ENCODE measurements at regions not wholly inside any gene's neighbourhood (a gene's known extent, or its start where the extent isn't known, plus 50 kb on each side); places are given as distances from the start of the nearest gene placed in this dataset.
"Not testable (repeated sequence)": the region's sequence is repeated elsewhere in the genome, so short reads cannot be mapped to it uniquely, and the experiment has no call there.

GRCh38 chr14:106369456-106369855 lies 843.1 kb downstream of the TMEM121 start:
- H4K91ac ChIP-seq (replicated peaks; ENCODE audit: insufficient read length, low read length); H4K8ac ChIP-seq (ENCODE audit: extremely low read depth, insufficient read depth, low read length); H3K4ac ChIP-seq (replicated peaks; ENCODE audit: insufficient read length, low read depth, low read length); H3K4me2 ChIP-seq (ENCODE audit: insufficient read depth in 1 of 2, low read depth in 2 of 2, low read length in 2 of 2); H3K18ac ChIP-seq (ENCODE audit: extremely low read depth, low read length); H3K79me2 ChIP-seq (ENCODE audit: control insufficient read depth in 1 of 2, insufficient read depth in 2 of 2, low read length in 2 of 2); POLR2A ChIA-PET (ENCODE audit: partially characterized antibody); H3K56ac ChIP-seq (replicated peaks; ENCODE audit: insufficient read length, low read depth, low read length); H4K20me1 ChIP-seq (replicated peaks in 1 of 2; ENCODE audit: control insufficient read depth in 1 of 2, insufficient read depth in 2 of 2, low read length in 2 of 2); H2BK5ac ChIP-seq (ENCODE audit: low read depth, low read length); H2BK12ac ChIP-seq (ENCODE audit: low read depth, low read length); H3K36me3 ChIP-seq (ENCODE audit: control insufficient read depth in 2 of 4, insufficient read depth in 4 of 4, low read length in 3 of 4); H2AK5ac ChIP-seq (ENCODE audit: low read depth, low read length); H3K4me3 ChIP-seq (ENCODE audit: extremely low read depth in 1 of 4, insufficient read depth in 2 of 4, low read depth in 3 of 4, low read length in 4 of 4); H4K5ac ChIP-seq (ENCODE audit: insufficient read length, low read depth, low read length); H3K79me1 ChIP-seq (ENCODE audit: low read depth, low read length); H3K4me1 ChIP-seq (replicated peaks in 1 of 4; ENCODE audit: control insufficient read depth in 3 of 4, insufficient read depth in 4 of 4, low read length in 3 of 4); H3K14ac ChIP-seq (ENCODE audit: insufficient read length); H2BK120ac ChIP-seq (replicated peaks; ENCODE audit: low read depth, low read length); FAIRE-seq; H3K27me3 ChIP-seq (replicated peaks in 1 of 4; ENCODE audit: control insufficient read depth in 3 of 4, extremely low read depth in 1 of 4, insufficient read depth in 3 of 4, low read length in 3 of 4); H2AFZ ChIP-seq (ENCODE audit: low read length); H2BK20ac ChIP-seq (ENCODE audit: low read length); CTCF ChIA-PET (ENCODE audit: partially characterized antibody); DNase-seq (ENCODE audit: low read depth in 1 of 2, low spot score in 2 of 2); H3K23me2 ChIP-seq (ENCODE audit: low read depth, low read length); H3K9ac ChIP-seq (replicated peaks in 1 of 4; ENCODE audit: extremely low read depth in 1 of 4, low read depth in 3 of 4, low read length in 3 of 4); H2BK15ac ChIP-seq (ENCODE audit: low read length); H3K27ac ChIP-seq (ENCODE audit: low read depth, low read length); H3K23ac ChIP-seq (ENCODE audit: insufficient read length): not testable (repeated sequence)
- 61% methylated on average over 3 of the region's 4 CpGs; no CpG with 5 or more reads in 1 of the 2 experiments for WGBS, 2 experiments (ENCODE audit: extremely low coverage in 1 of 2, insufficient coverage in 1 of 2, insufficient read length in 1 of 2, insufficient replicate concordance in 2 of 2, low coverage in 1 of 2, low lambda C conversion rate in 2 of 2, missing lambda C conversion rate in 1 of 2)
- H3K9me3 ChIP-seq (ENCODE audit: insufficient read depth in 2 of 2, low read depth in 1 of 2, low read length in 1 of 2): peaks cover 29 to 50% of the 10 kb centered on the region in 2 experiments

All from H1 (cell line).